ENCODE measurements at regions not wholly inside any gene's neighbourhood (a gene's known extent, or its start where the extent isn't known, plus 50 kb on each side); places are given as distances from the start of the nearest gene placed in this dataset.

DNA sequence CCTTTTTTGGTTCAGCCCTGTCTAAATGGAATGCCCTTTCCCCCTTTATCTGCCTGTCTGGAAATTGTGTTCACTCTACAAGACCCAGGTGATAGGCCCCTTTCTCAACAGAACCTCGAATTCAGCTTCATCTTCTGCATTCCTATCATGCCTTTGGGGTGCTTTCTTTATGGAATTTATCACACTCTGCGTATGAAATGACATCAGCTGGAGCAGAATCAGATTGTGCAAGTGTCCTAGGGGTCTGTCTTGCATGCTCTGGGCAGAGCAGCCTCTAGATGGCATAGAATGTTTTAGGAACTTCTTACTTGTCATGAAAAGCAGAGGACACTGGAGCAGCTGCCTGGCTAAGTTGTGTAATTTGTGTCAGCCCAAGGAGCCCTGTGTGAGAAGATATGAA, 84.9 kb downstream of the ISL1 start:
- TF ChIP-seq, protein P1, sequence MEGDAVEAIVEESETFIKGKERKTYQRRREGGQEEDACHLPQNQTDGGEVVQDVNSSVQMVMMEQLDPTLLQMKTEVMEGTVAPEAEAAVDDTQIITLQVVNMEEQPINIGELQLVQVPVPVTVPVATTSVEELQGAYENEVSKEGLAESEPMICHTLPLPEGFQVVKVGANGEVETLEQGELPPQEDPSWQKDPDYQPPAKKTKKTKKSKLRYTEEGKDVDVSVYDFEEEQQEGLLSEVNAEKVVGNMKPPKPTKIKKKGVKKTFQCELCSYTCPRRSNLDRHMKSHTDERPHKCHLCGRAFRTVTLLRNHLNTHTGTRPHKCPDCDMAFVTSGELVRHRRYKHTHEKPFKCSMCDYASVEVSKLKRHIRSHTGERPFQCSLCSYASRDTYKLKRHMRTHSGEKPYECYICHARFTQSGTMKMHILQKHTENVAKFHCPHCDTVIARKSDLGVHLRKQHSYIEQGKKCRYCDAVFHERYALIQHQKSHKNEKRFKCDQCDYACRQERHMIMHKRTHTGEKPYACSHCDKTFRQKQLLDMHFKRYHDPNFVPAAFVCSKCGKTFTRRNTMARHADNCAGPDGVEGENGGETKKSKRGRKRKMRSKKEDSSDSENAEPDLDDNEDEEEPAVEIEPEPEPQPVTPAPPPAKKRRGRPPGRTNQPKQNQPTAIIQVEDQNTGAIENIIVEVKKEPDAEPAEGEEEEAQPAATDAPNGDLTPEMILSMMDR (IDR thresholded peaks at IDR 0.05) = no peak
- no peak for TF ChIP-seq POLR2A (IDR thresholded peaks at IDR 0.05)
